GM12891 (cell line): ENCODE measurements at regions not wholly inside any gene's neighbourhood (a gene's known extent, or its start where the extent isn't known, plus 50 kb on each side); places are given as distances from the start of the nearest gene placed in this dataset.

Experiments used
- DNase-seq: peaks from one replicate; pipeline ENCODE4 v3.0.0; 2011; ENCODE audit warnings: low spot score; ENCODE audit not compliant: insufficient read length
- FAIRE-seq: peaks from 2 replicates; lab custom pipeline; 2011; peaks lifted over from hg19 to GRCh38; lab: Jason Lieb, UNC
- PAX5 ChIP-seq: IDR thresholded peaks from 2 replicates; pipeline ENCODE4 v1.6.1; 2011; ENCODE audit warnings: low read length, moderate library complexity, mild to moderate bottlenecking; ENCODE audit not compliant: insufficient read depth, severe bottlenecking
- POLR2A ChIP-seq: IDR thresholded peaks from 2 replicates; pipeline ENCODE4 v1.6.1; 2011; ENCODE audit warnings: low read depth, low read length, control low read depth
- POLR2AphosphoS5 ChIP-seq: IDR thresholded peaks from 2 replicates; pipeline ENCODE4 v1.6.1; 2011; ENCODE audit warnings: low read depth, low read length, control low read depth
- POU2F2 ChIP-seq: IDR thresholded peaks from 2 replicates; pipeline ENCODE4 v1.6.1; 2011; ENCODE audit warnings: low read depth, mild to moderate bottlenecking, control low read depth, low read length, moderate library complexity
- SPI1 ChIP-seq: IDR thresholded peaks from 2 replicates; pipeline ENCODE4 v1.6.1; 2011; ENCODE audit warnings: low read depth, low read length, control low read depth
- TAF1 ChIP-seq: IDR thresholded peaks from 2 replicates; pipeline ENCODE4 v1.6.1; 2011; ENCODE audit warnings: low read depth, low read length, control low read depth

GRCh38 chr12:46050805-46051204 is 60.4 kb upstream of the SCAF11 start:
- no peak for DNase-seq
- no peak for FAIRE-seq
- TF ChIP-seq PAX5 (no peak), TAF1 (no peak), POLR2AphosphoS5 (no peak), POU2F2 (no peak), SPI1 (no peak), POLR2A (no peak)

- TF ChIP-seq POLR2A (no peak), PAX5 (no peak), TAF1 (no peak), POLR2AphosphoS5 (no peak), POU2F2 (no peak)
- FAIRE-seq (no peak), DNase-seq (no peak)
These were observed 59.3 kb upstream of the SCAF11 start for GRCh38 chr12:46049665-46050064.

DNA sequence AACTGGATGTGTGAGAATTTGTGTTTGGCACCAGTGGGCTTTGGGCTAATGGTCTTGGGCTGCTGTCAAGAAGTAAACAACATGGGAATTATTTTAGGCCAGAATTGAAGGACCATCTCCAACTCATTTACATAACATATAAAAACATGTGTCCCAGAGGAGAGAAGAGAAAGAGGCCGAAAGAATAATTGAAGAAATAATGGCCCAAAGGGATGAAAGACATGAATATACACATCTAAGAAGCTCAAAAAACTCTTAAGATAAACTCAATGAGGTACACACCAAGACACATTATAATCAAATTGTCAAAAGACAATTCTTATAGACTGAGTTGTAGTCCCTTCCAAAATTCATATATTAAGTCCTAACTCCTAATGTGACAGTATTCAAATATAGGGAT is 56.1 kb upstream of the SCAF11 start:
- DNase-seq: no peak
- TF ChIP-seq POLR2AphosphoS5: no peak
- TF ChIP-seq PAX5: no peak
- no peak for TF ChIP-seq SPI1
- no peak for FAIRE-seq

DNA sequence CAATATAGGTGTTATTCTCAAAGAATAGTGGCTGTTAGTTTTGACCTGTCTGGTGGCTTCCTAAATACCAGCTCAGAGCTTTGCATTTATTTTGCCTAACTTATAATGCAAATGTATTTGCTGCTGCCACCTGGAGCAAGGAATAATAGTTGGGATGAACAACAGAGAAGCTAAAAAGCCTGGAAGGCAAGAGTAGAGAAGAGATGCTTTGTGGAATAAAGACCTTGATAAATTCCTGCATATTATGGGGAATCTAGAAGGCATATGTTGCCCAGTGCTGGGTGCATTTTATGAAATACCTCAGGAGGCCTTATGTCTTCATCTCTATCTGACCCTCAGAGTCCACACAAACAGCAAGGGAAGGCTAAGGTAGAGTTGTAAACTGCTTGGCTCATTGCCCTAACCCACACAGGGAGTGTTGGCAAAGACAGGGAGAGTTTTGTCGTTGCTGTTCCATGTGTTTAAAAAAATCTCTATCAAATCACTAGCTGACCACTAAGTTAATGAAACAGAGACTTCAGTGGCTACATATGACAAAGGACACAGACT is 53.7 kb upstream of the SCAF11 start:
- FAIRE-seq (no peak), DNase-seq (no peak)
- TF ChIP-seq POLR2A (no peak), TAF1 (no peak), SPI1 (no peak), POLR2AphosphoS5 (no peak), PAX5 (no peak), POU2F2 (no peak)
